ENCODE measurements at regions not wholly inside any gene's neighbourhood (a gene's known extent, or its start where the extent isn't known, plus 50 kb on each side); places are given as distances from the start of the nearest gene placed in this dataset.

- POLR2A ChIA-PET: no interaction called here
- Histone ChIP-seq H3K4me3 (replicated peaks in 1 of 3; ENCODE audit: insufficient read depth in 1 of 3, low read depth in 2 of 3, low read length in 3 of 3) (no peak overlapping the region), H3K27ac (ENCODE audit: extremely low read length, insufficient read depth, low read length) (no peak overlapping the region), H3K27me3 (ENCODE audit: control insufficient read depth in 1 of 2, insufficient read depth in 2 of 2, low read length in 2 of 2) (no peaks in the 10 kb centered on the region), H3K36me3 (replicated peaks in 1 of 2; ENCODE audit: control insufficient read depth in 1 of 2, insufficient read depth in 2 of 2, low read length in 2 of 2) (no peaks in the 10 kb centered on the region), H3K9ac (ENCODE audit: insufficient read depth, low read depth, low read length) (no peak overlapping the region), H3K4me1 (ENCODE audit: insufficient read depth, low read length) (no peaks in the 10 kb centered on the region), H3K4me2 (ENCODE audit: low read depth, low read length) (no peak overlapping the region), H3K9me3 (ENCODE audit: low read length) (no peaks in the 10 kb centered on the region), H4K20me1 (ENCODE audit: insufficient read depth, low read length) (no peaks in the 10 kb centered on the region), H3K79me2 (ENCODE audit: insufficient read depth, low read length) (no peaks in the 10 kb centered on the region), H2AFZ (ENCODE audit: low read length) (no peak overlapping the region)
- in situ Hi-C loops (cut with HindIII; ENCODE audit: extremely low pct_ligation_motif_present, low pct_unique_long_range_greater_than_20kb) (no loop called here), intact Hi-C loops (cut with micrococcal nuclease; ENCODE audit: unreplicated experiment) (no loop called here)
- TF ChIP-seq ZNF616 (CRISPR knock-in tag; IDR thresholded peaks at IDR 0.05; ENCODE audit: low read depth): no peak
- TF ChIP-seq ZNF629 (CRISPR knock-in tag; conservative IDR thresholded peaks at IDR 0.05): 0 out of 2 replicates have a peak, but pooled peaks have one; percentile 23
- peak; percentile 46; the same call in 1 of the 2 replicates for TF ChIP-seq MAFF (IDR thresholded peaks at IDR 0.05; ENCODE audit: low read depth, low read length)
- peak; percentile 47 to 65; a peak in 3 of 4 replicates for TF ChIP-seq MAFK (conservative IDR thresholded peaks at IDR 0.05 in 1 of 2, IDR thresholded peaks at IDR 0.05 in 1 of 2; ENCODE audit: low read length in 2 of 2)
- 97% methylated on average over 4 of the region's 4 CpGs for WGBS (ENCODE audit: low lambda C conversion rate)
- CTCF ChIA-PET (ENCODE audit: low intra/inter-chr PET ratio, low total read pairs): no interaction called here
- no peak for ATAC-seq
- FAIRE-seq: no peak
- no peak for DNase-seq (ENCODE audit: low spot score)
- no TSS peak for BruUV-seq (replicated peaks)
Observed at GRCh38 chr6:87914637-87915395, 132.8 kb upstream of the SPACA1 start.

GRCh38 chr6:87913974-87914373, 133.7 kb upstream of the SPACA1 start:
- FAIRE-seq (no peak), ATAC-seq (no peak), DNase-seq (ENCODE audit: low spot score) (no peak)
- no peaks in the 10 kb centered on the region for H3K79me2 ChIP-seq (ENCODE audit: insufficient read depth, low read length)
- intact Hi-C loops (cut with micrococcal nuclease; ENCODE audit: unreplicated experiment) (no loop called here), in situ Hi-C loops (cut with HindIII; ENCODE audit: extremely low pct_ligation_motif_present, low pct_unique_long_range_greater_than_20kb) (no loop called here)
- H3K4me2 ChIP-seq (ENCODE audit: low read depth, low read length): no peak overlapping the region
- no peaks in the 10 kb centered on the region for H4K20me1 ChIP-seq (ENCODE audit: insufficient read depth, low read length)
- H3K36me3 ChIP-seq (replicated peaks in 1 of 2; ENCODE audit: control insufficient read depth in 1 of 2, insufficient read depth in 2 of 2, low read length in 2 of 2): no peaks in the 10 kb centered on the region
- H3K27me3 ChIP-seq (ENCODE audit: control insufficient read depth in 1 of 2, insufficient read depth in 2 of 2, low read length in 2 of 2): no peaks in the 10 kb centered on the region
- no peak overlapping the region for H3K4me3 ChIP-seq (replicated peaks in 1 of 3; ENCODE audit: insufficient read depth in 1 of 3, low read depth in 2 of 3, low read length in 3 of 3)
- ChIA-PET CTCF (ENCODE audit: low intra/inter-chr PET ratio, low total read pairs) (no interaction called here), POLR2A (no interaction called here)
- no peak for TF ChIP-seq MIER3 (CRISPR knock-in tag; IDR thresholded peaks at IDR 0.05; ENCODE audit: borderline replicate concordance)
- WGBS (ENCODE audit: low lambda C conversion rate): 71% methylated on average over 6 of the region's 6 CpGs
- H2AFZ ChIP-seq (ENCODE audit: low read length): no peak overlapping the region
- no TSS peak for BruUV-seq (replicated peaks)
- no peaks in the 10 kb centered on the region for H3K9me3 ChIP-seq (ENCODE audit: low read length)
- no peak overlapping the region for H3K27ac ChIP-seq (ENCODE audit: extremely low read length, insufficient read depth, low read length)
- H3K9ac ChIP-seq (ENCODE audit: insufficient read depth, low read depth, low read length): no peak overlapping the region
- no peaks in the 10 kb centered on the region for H3K4me1 ChIP-seq (ENCODE audit: insufficient read depth, low read length)
